GM23248 (cell line): ENCODE measurements at regions not wholly inside any gene's neighbourhood (a gene's known extent, or its start where the extent isn't known, plus 50 kb on each side); places are given as distances from the start of the nearest gene placed in this dataset.

Experiments
- DNase-seq: peaks from one replicate; pipeline ENCODE4 v3.0.0-alpha.2; 2015
- H2AFZ ChIP-seq: fragments of 200-600 bp; sonication (generic); 2 replicates; pipeline ENCODE4 v1.6.1; 2016; ENCODE audit warnings: antibody characterized with exemption
- H3F3A ChIP-seq: fragments of 200-600 bp; sonication (generic); 2 replicates; pipeline ENCODE4 v1.6.1; 2016; ENCODE audit warnings: mild to moderate bottlenecking, antibody characterized with exemption, mixed run types; ENCODE audit not compliant: insufficient read depth
- H3K27ac ChIP-seq: fragments of 200-600 bp; sonication (generic); 2 replicates; pipeline ENCODE4 v1.5.1; 2016; ENCODE audit warnings: mild to moderate bottlenecking
- H3K27me3 ChIP-seq: fragments of 200-600 bp; sonication (generic); replicated peaks from 2 replicates; pipeline ENCODE4 v1.6.1; 2016; ENCODE audit warnings: mild to moderate bottlenecking; ENCODE audit not compliant: insufficient read depth
- H3K36me3 ChIP-seq: fragments of 200-600 bp; sonication (generic); 2 replicates; pipeline ENCODE4 v1.6.1; 2016; ENCODE audit warnings: low read depth, mild to moderate bottlenecking
- H3K4me1 ChIP-seq: fragments of 200-600 bp; sonication (generic); 2 replicates; pipeline ENCODE4 v1.6.1; 2016; ENCODE audit warnings: mild to moderate bottlenecking; ENCODE audit not compliant: insufficient read depth
- H3K4me2 ChIP-seq: fragments of 200-600 bp; sonication (generic); one replicate; pipeline ENCODE4 v1.6.1; 2016; ENCODE audit warnings: mild to moderate bottlenecking; ENCODE audit not compliant: unreplicated experiment
- H3K4me3 ChIP-seq: fragments of 200-600 bp; sonication (generic); 2 replicates; pipeline ENCODE4 v1.5.1; 2016; ENCODE audit warnings: mild to moderate bottlenecking
- H3K79me2 ChIP-seq: fragments of 200-600 bp; sonication (generic); 2 replicates; pipeline ENCODE4 v1.6.1; 2016; ENCODE audit warnings: mild to moderate bottlenecking; ENCODE audit not compliant: insufficient read depth
- H3K9ac ChIP-seq: fragments of 200-600 bp; sonication (generic); 2 replicates; pipeline ENCODE4 v1.6.1; 2016; ENCODE audit warnings: mild to moderate bottlenecking
- H3K9me2 ChIP-seq: fragments of 200-600 bp; sonication (generic); 2 replicates; pipeline ENCODE4 v1.6.1; 2016; ENCODE audit warnings: mixed run types, mild to moderate bottlenecking, moderate library complexity; ENCODE audit not compliant: insufficient read depth
- H3K9me3 ChIP-seq: fragments of 200-600 bp; sonication (generic); one replicate; pipeline ENCODE4 v1.6.1; 2017; ENCODE audit warnings: low read depth
- H4K20me1 ChIP-seq: fragments of 200-600 bp; sonication (generic); 2 replicates; pipeline ENCODE4 v1.6.0; 2016; ENCODE audit not compliant: insufficient read depth
- EZH2 ChIP-seq: fragments of 200-600 bp; sonication (generic); IDR thresholded peaks from 2 replicates; pipeline ENCODE4 v1.6.1; 2018; ENCODE audit warnings: antibody characterized with exemption, mild to moderate bottlenecking; ENCODE audit not compliant: insufficient read depth, poor library complexity, severe bottlenecking
- EZH2phosphoT487 ChIP-seq: fragments of 200-600 bp; sonication (generic); IDR thresholded peaks from 2 replicates; pipeline ENCODE4 v1.6.1; 2018; ENCODE audit warnings: antibody characterized with exemption, moderate library complexity, mild to moderate bottlenecking, low read depth; ENCODE audit not compliant: insufficient read depth
- WGBS, 2 experiments: methylation state at CpG; one replicate each; pipeline ENCODE4 v1.1.6; 2015 to 2017; ENCODE audit warnings: low lambda C conversion rate in 2 of 2, low coverage in 1 of 2; ENCODE audit errors: missing lambda C conversion rate in 2 of 2; 5-methylcytosine and 5-hydroxymethylcytosine counted together
- in situ Hi-C: fragments of 300-500 bp; cut with MboI; formaldehyde crosslinking; loops from 2 replicates; pipeline ENCODE4 v1.15.0; 2020

GRCh38 chr11:42112866-42113265 is 653.4 kb upstream of the LRRC4C start:
- no peaks in the 10 kb centered on the region for H3K27me3 ChIP-seq
- in situ Hi-C loops, result no loop called here
- H2AFZ ChIP-seq, result no peak overlapping the region
- no peak overlapping the region for H3K9ac ChIP-seq
- no peak overlapping the region for H3K27ac ChIP-seq
- no peaks in the 10 kb centered on the region for H3K4me1 ChIP-seq
- no peaks in the 10 kb centered on the region for H3K79me2 ChIP-seq
- H4K20me1 ChIP-seq, result no peaks in the 10 kb centered on the region
- H3K4me2 ChIP-seq, result no peak overlapping the region
- H3K9me3 ChIP-seq, result no peaks in the 10 kb centered on the region
- H3K36me3 ChIP-seq, result no peaks in the 10 kb centered on the region
- H3K4me3 ChIP-seq, result no peak overlapping the region
- WGBS, 2 experiments, result 0 to 2% methylated on average over 1 of the region's 1 CpG
- no peaks in the 10 kb centered on the region for H3F3A ChIP-seq
- DNase-seq, result no peak
- TF ChIP-seq EZH2phosphoT487 (no peak), EZH2 (no peak)
- no peaks in the 10 kb centered on the region for H3K9me2 ChIP-seq

GRCh38 chr11:42114927-42115326 is 655.5 kb upstream of the LRRC4C start:
- no peaks in the 10 kb centered on the region for H3K79me2 ChIP-seq
- H3K36me3 ChIP-seq, result no peaks in the 10 kb centered on the region
- H3K4me3 ChIP-seq, result no peak overlapping the region
- no peaks in the 10 kb centered on the region for H4K20me1 ChIP-seq
- H3K9me2 ChIP-seq, result no peaks in the 10 kb centered on the region
- no peak overlapping the region for H3K4me2 ChIP-seq
- no peak for DNase-seq
- no peak overlapping the region for H3K9ac ChIP-seq
- no peaks in the 10 kb centered on the region for H3K27me3 ChIP-seq
- H3K9me3 ChIP-seq, result no peaks in the 10 kb centered on the region
- in situ Hi-C loops, result no loop called here
- no peak overlapping the region for H2AFZ ChIP-seq
- no peaks in the 10 kb centered on the region for H3F3A ChIP-seq
- WGBS, 2 experiments, result 0 to 3% methylated on average over 1 of the region's 1 CpG
- H3K4me1 ChIP-seq, result no peaks in the 10 kb centered on the region
- TF ChIP-seq EZH2 (no peak), EZH2phosphoT487 (no peak)
- no peak overlapping the region for H3K27ac ChIP-seq

- in situ Hi-C loops, result no loop called here
- Histone ChIP-seq H3K79me2 (no peaks in the 10 kb centered on the region), H3F3A (no peaks in the 10 kb centered on the region), H3K27ac (no peak overlapping the region), H3K4me1 (no peaks in the 10 kb centered on the region), H3K4me2 (no peak overlapping the region), H3K9me2 (no peaks in the 10 kb centered on the region), H3K9me3 (no peaks in the 10 kb centered on the region), H4K20me1 (no peaks in the 10 kb centered on the region), H2AFZ (no peak overlapping the region), H3K27me3 (no peaks in the 10 kb centered on the region), H3K9ac (no peak overlapping the region), H3K4me3 (no peak overlapping the region), H3K36me3 (no peaks in the 10 kb centered on the region)
- no peak for DNase-seq
- TF ChIP-seq EZH2 (no peak), EZH2phosphoT487 (no peak)
- WGBS, 2 experiments, result 36 to 41% methylated on average over 1 of the region's 1 CpG
These were observed 679.0 kb upstream of the LRRC4C start for GRCh38 chr11:42138454-42138853.

GRCh38 chr11:42145311-42145710 is 685.9 kb upstream of the LRRC4C start:
- Histone ChIP-seq H3K9ac (no peak overlapping the region), H3K9me2 (no peaks in the 10 kb centered on the region), H3K4me3 (no peak overlapping the region), H3K27me3 (no peaks in the 10 kb centered on the region), H4K20me1 (no peaks in the 10 kb centered on the region), H3K79me2 (no peaks in the 10 kb centered on the region), H3K9me3 (no peaks in the 10 kb centered on the region), H3K36me3 (no peaks in the 10 kb centered on the region), H3K4me2 (no peak overlapping the region), H3F3A (no peaks in the 10 kb centered on the region), H3K4me1 (no peaks in the 10 kb centered on the region), H2AFZ (no peak overlapping the region), H3K27ac (no peak overlapping the region)
- no peak for TF ChIP-seq EZH2phosphoT487
- no peak for TF ChIP-seq EZH2
- in situ Hi-C loops, result no loop called here
- no peak for DNase-seq

GRCh38 chr11:42161886-42162285 is 702.4 kb upstream of the LRRC4C start:
- 21 to 23% methylated on average over 1 of the region's 1 CpG for WGBS, 2 experiments
- in situ Hi-C loops, result no loop called here
- DNase-seq, result no peak

More at GRCh38 chr11:42161886-42162285, 702.4 kb upstream of the LRRC4C start:
- Histone ChIP-seq H3K9me2 (no peaks in the 10 kb centered on the region), H3F3A (no peaks in the 10 kb centered on the region), H2AFZ (no peak overlapping the region), H3K9me3 (no peaks in the 10 kb centered on the region), H3K4me2 (no peak overlapping the region), H3K27me3 (no peaks in the 10 kb centered on the region), H3K4me1 (no peaks in the 10 kb centered on the region), H3K4me3 (no peak overlapping the region), H3K36me3 (no peaks in the 10 kb centered on the region), H3K79me2 (no peaks in the 10 kb centered on the region), H3K27ac (no peak overlapping the region), H4K20me1 (no peaks in the 10 kb centered on the region), H3K9ac (no peak overlapping the region)
- TF ChIP-seq EZH2phosphoT487 (no peak), EZH2 (no peak)
